Mucosa of descending colon (tissue), 3 donors: ENCODE measurements at regions not wholly inside any gene's neighbourhood (a gene's known extent, or its start where the extent isn't known, plus 50 kb on each side); places are given as distances from the start of the nearest gene placed in this dataset.

Source experiments
- ATAC-seq: fragments of 200-7000 bp; cut with Tn5 transposase; one replicate; pipeline ENCODE4 v1.9.1; 2020; ENCODE audit warnings: mild to moderate bottlenecking, moderate library complexity
- DNase-seq, 3 donors: peaks; one replicate each; pipeline ENCODE4 v3.0.0-alpha.2; 2020
- H3K36me3 ChIP-seq: fragments of 200-600 bp; one replicate; pipeline ENCODE4 v1.8.0; 2021; ENCODE audit warnings: low read depth, mild to moderate bottlenecking
- H3K4me1 ChIP-seq: fragments of 200-600 bp; one replicate; pipeline ENCODE4 v1.8.0; 2021; ENCODE audit warnings: low read depth, mild to moderate bottlenecking
- H3K4me3 ChIP-seq: fragments of 200-600 bp; one replicate; pipeline ENCODE4 v1.8.0; 2021; ENCODE audit warnings: mild to moderate bottlenecking
- H3K9me3 ChIP-seq: fragments of 200-600 bp; one replicate; pipeline ENCODE4 v1.8.0; 2021; ENCODE audit warnings: mild to moderate bottlenecking
- CTCF ChIP-seq: fragments of 200-600 bp; IDR thresholded peaks from one replicate; pipeline ENCODE4 v1.8.0; 2022; ENCODE audit warnings: antibody characterized with exemption, mild to moderate bottlenecking
- intact Hi-C, 2 donors: fragments of 100-400 bp; cut with DNase I in 1 of 2; cut with micrococcal nuclease in 1 of 2; formaldehyde crosslinking; loops; one replicate each; pipeline versions ENCODE4 v1.11.0 to v1.11.1; 2022; cut with DNase I, micrococcal nuclease
- donor health status: DM: no; HTN: no; CAD: no; lungs with moderate emphysema.
- donor health status: DM: no; HTN: no; CAD: no.
- donor health status: DM: no; HTN: yes; CAD: no.

GRCh38 chr5:167785901-167786300, 505.5 kb upstream of the WWC1 start:
- ATAC-seq: no peak
- no peak overlapping the region for H3K4me3 ChIP-seq

DNA sequence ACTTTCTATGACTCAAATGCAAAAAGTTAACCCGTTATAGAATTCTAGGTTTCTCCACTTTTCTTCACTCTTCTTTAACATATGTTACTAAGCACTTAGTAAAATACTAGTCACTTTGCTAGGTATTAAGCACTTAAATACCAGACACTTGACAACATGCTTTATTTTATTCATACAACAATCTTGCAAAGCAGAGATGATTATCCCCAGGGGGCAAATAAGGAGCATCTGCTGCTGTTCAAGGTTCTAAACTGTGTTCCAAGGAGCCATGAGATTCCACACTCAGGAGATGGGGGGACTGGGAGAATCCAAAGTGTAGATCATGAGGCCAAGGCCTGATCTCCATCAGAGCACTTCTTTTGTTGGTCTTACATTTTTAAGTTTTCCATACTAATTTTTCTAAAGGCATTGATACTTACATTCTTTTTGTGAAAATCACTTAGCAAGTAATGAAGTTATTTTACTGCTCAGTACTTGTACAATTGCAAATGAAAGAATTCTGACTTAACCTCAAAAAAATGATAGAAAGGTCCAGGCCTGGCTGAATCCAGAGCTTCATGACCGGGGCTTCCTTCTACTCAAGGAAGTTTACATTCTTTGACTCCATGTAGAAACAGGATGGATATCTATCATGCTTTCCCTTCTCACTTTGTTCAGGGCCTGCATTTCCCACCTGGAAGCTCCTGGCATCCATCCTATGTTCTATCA, 504.4 kb upstream of the WWC1 start:
- H3K4me1 ChIP-seq: no peaks in the 10 kb centered on the region
- no peak for TF ChIP-seq CTCF
- no peak for ATAC-seq
- no peaks in the 10 kb centered on the region for H3K36me3 ChIP-seq
- no peak for DNase-seq
- H3K9me3 ChIP-seq: no peaks in the 10 kb centered on the region
- H3K4me3 ChIP-seq: no peak overlapping the region
- intact Hi-C loops: no loop called here

More at GRCh38 chr5:167785901-167786300, 505.5 kb upstream of the WWC1 start:
- Histone ChIP-seq H3K9me3 (no peaks in the 10 kb centered on the region), H3K36me3 (no peaks in the 10 kb centered on the region), H3K4me1 (no peaks in the 10 kb centered on the region)
- no peak for DNase-seq
- TF ChIP-seq CTCF: no peak
- intact Hi-C loops: no loop called here

DNA sequence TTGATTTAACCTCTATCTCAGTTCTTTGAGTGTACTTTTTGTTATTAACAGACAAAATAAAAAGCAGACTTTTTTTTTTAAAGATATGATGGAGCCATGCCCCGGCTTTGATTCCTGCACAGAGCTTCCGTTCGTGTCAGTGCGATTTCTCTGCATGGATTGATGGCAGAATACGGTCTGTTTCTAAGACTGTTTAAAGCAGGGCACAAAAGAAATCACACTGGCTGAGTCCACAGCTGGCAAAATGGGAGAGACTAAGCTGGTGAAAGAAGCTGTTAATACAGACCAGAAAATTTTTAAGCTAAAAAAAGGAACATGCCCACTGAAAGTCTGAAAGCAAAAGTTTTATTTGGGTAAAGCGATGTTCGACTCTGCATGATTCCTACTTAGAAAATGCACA, 501.4 kb upstream of the WWC1 start:
- no peak for ATAC-seq
- H3K4me3 ChIP-seq: no peak overlapping the region
- H3K36me3 ChIP-seq: no peaks in the 10 kb centered on the region
- no peaks in the 10 kb centered on the region for H3K4me1 ChIP-seq
- no peak for DNase-seq
- intact Hi-C loops: no loop called here
- no peak for TF ChIP-seq CTCF
- H3K9me3 ChIP-seq: no peaks in the 10 kb centered on the region

DNA sequence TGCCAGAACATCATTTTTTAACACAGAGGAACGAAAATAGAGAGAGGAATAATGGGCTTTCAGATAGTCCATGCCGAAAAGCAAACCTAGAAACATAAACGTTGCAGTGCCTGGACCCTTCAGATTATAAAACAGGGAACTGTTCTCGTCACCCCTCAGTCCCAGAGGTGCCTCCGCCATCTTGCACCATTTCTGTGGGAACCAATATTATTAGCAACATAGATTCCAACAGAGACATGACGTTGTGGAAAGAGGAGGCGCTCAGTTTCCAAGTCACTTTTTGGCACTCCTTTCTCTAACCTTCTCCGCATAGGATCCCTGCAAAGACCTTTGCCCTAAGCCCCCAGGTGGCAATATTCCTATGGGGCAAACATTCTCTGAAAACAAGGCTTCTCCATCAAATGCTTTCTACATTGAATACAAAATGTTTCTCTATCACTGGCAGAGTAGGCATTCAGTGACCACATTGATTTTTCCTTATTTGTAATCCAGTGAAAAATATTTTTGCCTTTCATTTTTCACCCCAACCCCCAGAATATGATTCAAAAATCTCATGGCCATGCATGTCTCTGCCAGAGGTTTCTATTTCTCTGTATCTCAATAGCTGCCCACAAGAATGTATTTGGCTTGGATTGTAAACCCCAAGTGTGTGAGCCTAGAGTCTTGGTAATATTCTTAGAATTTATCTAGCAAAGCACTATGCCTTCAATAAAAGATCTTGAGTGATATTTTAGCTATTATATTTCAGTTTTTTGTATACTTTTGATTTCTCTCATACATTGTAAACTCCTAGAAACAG, 500.8 kb upstream of the WWC1 start:
- no peak for TF ChIP-seq CTCF
- Histone ChIP-seq H3K4me1 (no peaks in the 10 kb centered on the region), H3K4me3 (no peak overlapping the region), H3K36me3 (no peaks in the 10 kb centered on the region), H3K9me3 (no peaks in the 10 kb centered on the region)
- no peak for DNase-seq
- no peak for ATAC-seq
- intact Hi-C loops: no loop called here

DNA sequence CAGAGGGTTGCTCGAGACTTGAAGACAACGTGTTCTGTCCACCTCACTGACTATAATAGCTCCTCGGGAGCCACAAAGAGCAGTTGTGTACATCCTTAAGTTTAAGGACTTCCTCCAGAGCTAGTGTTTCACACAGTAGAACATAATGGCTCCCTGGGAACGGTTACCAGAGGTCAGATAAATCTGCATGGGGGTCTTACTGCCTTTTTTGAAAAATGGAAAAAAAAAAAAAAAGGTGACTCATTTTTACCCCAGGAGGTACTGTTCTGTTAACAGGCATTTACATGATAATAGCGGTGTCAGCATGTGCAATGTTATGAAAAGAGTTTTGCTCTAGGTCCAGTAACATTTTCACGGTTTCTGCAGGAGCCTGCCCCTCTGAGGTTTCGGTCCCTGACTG, 498.9 kb upstream of the WWC1 start:
- Histone ChIP-seq H3K9me3 (no peaks in the 10 kb centered on the region), H3K36me3 (no peaks in the 10 kb centered on the region), H3K4me1 (no peaks in the 10 kb centered on the region), H3K4me3 (no peak overlapping the region)
- no peak for ATAC-seq
- no peak for DNase-seq
- intact Hi-C loops: no loop called here
- no peak for TF ChIP-seq CTCF
